GM19324 (cell line): ENCODE measurements at regions not wholly inside any gene's neighbourhood (a gene's known extent, or its start where the extent isn't known, plus 50 kb on each side); places are given as distances from the start of the nearest gene placed in this dataset.
A peak's percentile ranks its signal among the peaks of the same experiment; 100 is the strongest.

ENCODE experiments used
- ATAC-seq: cut with Tn5 transposase; IDR thresholded peaks from one replicate; pipeline ENCODE4 v1.9.1; 2021; ENCODE audit warnings: mild to moderate bottlenecking, moderate library complexity; ENCODE audit not compliant: unreplicated experiment, low FRiP score

DNA sequence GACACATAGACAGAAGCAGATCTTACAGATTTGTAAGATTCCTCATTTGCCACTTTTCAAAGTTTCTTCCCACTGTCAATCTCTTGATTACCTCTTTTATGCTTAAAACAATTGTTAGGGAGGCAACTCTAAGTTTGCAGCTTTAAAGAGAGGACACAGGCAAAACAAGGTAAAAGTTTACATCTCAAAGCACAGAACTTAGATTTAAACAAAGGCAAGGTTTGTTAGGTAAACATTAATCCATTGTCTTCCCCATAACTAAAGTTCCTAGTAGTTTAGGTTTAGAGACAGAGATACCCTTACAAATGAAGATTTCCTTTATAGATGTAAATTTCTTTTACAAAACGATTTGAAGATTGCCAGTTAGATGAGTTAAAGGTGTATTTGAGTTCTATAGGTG lies 176.9 kb downstream of the AASDH start:
- ATAC-seq = no peak

DNA sequence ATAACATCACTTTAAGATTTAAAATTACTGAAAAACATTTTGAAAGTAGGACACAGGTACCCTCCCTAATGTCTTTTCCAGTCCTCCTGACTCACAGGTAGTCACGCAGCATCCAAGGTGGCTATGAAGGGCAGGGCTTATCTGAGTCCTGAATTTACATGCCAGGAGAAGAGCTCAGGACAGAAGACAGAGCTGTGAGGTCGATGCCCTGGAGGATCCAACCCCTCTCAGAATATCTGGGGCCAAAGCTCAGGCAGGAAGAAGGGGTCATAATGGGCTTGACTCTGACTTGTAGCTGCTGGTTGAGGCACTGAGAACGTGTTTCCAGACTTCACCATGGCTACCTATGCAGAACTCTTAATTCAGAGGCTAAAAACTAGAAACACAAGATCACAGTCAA lies 177.5 kb downstream of the AASDH start:
- ATAC-seq = no peak

DNA sequence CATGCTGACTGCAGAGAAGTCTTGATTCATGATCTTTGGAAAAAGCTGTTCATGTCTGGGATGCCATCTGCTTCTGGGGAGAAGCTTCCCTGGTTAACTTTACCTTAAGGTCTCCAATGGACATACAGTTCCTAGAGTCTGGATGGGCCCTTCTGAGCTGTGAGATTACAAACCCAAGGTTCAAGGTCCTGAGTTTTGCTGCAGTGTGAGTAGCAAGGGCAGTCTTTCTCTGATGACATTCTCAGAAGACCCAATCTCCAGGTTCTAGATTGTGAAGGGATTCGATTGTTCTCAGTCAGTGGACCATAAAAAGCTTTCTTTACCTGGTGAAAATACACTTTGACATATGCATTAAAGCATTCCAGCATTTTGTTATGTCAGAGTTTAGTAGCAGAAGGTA lies 179.2 kb downstream of the AASDH start:
- ATAC-seq = no peak

DNA sequence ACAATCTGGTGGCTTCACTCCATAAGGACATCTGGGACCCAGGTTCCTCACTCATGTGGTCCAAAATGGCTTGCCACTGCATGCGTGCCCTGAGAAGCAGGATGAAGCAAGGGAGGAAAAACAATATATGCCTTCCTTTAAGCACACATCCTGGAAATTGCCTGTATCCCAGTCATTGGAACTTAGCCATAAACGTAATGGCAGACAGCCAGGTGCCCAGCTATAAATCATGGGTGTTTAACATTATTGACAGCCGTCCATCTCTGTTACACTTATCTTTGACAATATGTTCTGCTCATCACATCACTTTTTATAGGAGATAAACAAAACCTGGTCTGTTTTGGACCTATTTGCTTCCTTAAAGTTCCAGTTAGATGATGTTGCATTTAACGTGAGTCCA lies 181.0 kb downstream of the AASDH start:
- ATAC-seq = no peak

DNA sequence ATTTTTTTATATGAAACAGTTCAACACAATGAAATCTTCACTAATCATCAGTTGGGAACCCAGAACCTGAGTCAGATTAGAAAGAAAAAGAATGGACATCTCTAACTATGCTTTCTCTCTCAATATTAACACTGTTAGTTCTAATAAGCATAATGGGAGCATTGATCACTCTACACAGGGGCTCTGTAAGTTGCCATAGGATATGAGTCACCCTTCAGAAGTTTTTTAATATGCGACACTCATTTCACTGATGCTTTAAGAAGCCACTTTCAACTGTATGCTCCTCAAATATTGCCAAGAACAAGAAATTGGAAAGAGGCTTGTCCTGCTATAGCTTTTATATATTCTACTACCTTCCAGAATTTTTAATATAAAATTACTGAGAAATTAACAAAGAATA lies 187.0 kb downstream of the AASDH start:
- no peak for ATAC-seq

DNA sequence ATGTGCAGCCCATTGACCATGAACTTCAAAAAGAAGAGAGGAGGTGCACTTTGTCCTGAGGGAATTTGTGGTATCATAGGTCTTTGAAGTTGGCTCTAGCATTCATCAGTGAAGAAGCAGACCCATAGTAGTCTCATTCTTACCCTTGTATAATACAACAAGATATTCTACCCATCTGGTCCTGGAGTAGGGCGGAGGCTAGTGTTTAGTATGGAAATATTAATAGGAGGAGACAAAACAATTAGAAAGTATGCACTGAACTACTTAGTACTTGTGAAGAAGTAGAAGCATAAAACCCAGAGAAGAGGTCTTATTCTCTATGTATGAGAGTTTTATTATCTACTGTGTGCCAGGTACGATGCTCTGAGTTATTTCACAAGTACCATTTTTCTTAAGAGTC lies 189.0 kb downstream of the AASDH start:
- ATAC-seq = no peak

DNA sequence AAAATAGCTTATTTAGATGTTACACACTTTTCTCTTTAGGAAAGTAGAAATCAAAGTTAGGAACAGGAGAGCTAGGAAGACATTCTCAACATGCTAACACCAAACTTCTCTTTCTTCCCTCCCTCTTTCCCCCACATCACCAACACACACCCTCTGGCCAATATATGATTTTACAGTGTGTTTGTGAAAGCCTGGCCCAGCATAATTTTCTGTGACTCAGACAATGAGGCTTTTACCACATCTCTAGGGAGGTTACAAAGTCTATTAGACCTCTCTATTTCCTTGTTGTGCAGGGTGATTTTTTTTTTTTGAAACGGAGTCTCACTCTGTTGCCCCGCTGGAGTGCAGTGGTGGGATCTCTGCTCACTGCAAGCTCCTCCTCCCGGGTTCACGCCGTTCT lies 189.9 kb downstream of the AASDH start:
- no peak for ATAC-seq

DNA sequence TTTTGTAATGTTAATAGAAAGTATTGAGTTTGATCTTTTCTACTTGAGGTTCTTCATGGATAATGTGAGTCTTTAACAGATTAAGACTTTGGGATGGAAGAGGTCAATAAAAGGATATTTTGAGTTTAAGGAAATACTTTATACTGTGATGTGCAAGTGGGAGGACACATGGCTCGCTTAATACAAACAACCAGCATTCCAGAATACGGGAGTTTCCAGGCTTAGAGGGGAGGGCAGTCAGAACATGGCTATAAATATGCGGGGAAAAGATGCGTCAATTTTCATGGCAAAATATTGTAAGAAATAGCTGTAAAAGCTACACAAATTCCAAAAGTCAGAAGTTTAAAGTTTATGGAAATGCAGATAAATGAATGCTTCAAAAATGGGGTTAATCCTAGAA lies 192.3 kb downstream of the AASDH start:
- ATAC-seq = no peak

DNA sequence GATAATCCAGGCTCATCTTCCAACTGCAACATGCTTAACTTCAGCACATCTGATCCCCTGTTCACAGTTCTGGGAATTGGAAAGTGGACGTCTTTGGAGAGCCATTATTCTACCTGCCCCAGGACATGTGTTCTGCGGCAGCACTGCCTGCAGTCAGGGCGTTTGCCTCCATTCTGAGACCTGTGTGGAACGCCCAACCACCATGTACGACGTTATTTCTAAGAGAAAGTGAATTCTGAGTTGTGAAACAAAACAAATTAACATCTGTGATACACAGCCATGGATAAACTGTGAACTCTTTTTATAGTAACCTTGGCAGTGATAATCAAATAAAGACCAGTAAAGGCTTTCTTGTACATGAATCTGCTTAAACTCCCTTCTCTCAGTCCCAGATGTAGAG lies 195.8 kb downstream of the AASDH start:
- no peak for ATAC-seq

DNA sequence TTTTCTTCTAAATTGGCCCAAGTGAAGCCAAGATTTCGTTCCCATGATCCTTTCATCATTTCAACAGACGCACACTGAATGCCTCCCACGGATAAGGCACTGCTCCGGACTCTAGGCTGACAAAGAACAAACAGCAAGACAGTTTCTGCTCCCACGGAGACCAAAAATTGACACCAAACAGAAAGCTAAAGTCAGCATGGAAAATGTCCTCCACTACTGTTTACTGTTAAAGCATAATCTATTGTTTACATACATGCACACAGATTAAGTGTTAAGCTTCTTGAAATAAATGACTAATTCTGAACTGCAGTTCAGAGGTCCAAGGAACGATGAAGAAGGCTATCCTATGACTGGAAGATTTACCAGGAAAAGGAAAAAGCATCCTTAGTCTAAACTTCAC lies 199.6 kb downstream of the AASDH start:
- no peak for ATAC-seq

DNA sequence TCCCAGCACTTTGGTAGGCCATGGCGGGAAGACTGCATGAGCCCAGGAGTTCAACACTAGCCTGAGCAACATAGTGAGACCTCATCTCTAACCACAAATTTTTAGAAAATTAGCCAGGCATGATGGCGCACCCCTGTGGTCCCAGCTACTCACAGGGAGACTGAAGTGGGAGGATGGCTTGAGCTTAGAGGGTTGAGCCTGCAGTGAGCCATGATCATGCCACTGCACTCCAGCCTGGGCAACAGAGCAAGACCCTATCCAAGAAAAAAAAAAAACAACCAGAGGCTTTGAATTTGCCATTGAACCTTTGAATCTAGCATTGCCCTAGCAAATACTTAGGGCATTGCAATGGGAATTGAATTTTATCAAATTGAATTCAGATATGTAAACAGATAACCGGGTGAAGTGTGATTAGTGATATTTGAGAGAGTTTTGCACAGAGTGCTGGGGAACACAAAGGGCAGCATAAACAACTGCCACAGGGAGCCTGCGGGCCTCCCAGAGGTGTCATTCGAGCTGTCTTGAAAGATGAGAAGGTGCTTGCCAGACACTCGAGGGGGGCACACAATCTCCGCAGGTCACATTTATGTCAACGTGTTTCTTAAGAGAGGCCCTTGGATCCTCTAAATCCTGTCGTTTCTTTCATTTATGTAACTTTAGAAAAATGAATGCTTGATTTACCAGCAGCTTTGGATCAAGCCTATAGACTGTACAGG lies 200.3 kb downstream of the AASDH start:
- no peak for ATAC-seq

DNA sequence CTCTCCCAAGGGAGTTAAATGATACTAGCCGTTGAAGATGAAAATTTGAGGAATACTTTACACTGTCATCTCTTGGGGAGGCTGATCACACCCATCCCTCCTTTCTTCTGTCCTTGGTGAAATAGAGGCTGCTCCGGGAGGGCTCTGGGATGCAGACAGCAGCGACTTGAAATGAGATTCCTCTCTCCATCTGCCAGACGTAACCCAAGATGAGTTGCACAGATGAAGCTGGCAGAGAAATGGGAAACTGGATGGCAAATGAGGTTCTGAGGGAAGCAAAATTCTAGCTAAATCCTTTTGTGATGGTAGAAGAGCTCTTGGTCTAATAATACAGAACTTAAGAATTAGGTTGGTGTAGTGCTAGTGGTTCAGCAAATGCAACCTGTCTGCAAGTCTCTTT lies 201.4 kb downstream of the AASDH start:
- no peak for ATAC-seq

DNA sequence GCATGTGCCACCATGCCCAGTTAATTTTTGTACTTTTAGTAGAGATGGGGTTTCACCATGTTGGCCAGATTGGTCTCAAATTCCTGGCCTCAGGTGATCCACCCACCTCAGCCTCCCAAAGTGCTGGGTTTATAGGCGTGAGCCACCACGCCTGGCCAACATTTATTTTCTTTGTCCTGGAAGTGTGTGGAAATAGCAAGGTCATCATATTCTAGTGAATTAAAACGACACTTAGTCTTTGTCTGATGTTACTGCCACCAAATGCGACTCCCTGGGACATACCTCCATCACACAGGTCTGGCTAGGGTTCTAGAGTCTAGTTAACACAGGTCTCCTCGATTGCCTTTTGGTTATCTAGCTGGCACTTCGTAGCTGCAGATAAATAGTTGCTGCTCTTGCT lies 203.1 kb downstream of the AASDH start:
- no peak for ATAC-seq

DNA sequence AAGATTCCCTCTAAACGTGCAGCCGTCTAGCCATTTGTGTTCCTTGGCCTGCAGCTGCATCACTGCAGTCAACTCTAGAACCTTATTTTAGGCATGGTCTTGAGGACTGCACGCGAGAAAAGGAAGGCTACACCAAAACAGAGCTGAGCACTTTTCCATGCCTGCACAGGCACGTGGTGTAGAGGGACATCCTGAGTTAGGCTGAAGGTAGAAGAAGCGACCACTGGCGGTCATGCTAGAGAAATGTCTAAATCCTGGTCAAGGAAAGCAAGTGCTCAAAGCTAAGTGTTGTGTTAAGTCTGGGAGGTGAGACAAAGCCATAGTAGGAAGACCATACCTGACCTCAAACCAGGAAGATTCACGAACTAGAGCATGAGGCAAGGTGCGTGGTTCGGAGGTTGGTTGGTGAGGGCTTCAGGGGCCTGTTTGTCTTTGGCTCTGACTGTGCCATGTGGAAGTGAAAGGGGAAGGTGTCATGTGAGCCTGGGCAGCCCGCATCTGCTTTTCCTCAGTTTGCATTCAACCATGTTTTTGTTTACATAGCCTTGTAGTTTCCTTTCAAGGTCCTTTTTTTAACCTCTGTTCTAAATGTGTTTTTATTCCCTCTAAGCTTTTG lies 203.8 kb downstream of the AASDH start:
- peak; percentile 83 for ATAC-seq

DNA sequence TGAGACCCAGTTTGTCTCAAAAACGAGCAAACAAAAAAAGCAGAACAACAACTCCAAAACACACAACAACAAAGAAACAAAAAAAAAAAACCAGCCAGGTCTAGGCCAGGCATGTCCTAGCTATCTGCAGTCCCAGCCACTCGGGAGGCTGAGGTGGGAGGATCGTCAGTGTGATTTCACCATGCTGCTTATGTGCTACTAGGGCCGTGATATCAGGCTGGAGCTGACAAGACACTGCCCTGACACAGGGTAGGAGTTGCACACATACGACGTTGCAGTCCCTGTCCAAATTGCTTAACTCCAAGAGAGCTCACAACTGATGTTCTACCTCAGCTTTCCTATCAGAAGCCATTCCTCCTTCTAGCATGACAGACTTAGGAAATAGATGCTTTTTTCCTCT lies 204.9 kb downstream of the AASDH start:
- no peak for ATAC-seq

DNA sequence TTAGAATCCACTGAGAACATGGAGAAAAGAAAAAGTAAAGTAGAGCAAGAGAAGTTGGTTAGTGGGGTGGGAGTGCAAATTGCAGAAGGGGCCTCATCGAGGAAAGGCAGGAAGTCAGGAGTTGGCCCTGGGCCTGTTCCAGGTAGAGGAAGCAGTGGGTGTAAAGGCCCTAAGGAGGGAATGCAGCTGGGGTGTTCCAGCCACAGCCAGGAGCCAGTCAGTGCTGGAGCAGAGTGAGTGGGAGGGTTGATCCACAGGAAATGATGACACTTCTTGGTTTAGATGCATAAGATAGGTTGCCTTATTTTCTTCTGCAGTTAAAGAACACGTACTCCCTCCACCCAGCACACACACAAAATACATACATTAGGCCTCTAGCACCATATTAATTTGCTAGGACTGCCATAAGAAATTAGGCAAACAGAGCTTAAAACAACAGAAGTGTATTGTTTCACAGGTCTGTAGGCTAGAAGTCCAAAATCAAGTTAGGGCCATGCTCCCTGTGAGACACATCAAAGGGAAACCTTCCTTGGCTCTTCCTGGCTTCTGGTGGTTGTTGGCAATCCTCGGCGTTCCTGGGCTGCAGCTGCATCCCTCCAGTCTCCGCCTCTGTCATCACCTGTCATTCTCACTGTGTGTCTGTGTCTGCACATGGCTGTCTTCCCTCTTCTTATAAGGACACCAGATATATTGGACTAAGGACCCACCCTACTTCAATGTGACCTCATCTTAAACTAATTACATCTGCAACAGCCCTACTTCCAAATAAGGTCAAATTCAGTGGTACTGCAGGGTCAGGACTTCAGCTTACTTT lies 205.9 kb downstream of the AASDH start:
- no peak for ATAC-seq

DNA sequence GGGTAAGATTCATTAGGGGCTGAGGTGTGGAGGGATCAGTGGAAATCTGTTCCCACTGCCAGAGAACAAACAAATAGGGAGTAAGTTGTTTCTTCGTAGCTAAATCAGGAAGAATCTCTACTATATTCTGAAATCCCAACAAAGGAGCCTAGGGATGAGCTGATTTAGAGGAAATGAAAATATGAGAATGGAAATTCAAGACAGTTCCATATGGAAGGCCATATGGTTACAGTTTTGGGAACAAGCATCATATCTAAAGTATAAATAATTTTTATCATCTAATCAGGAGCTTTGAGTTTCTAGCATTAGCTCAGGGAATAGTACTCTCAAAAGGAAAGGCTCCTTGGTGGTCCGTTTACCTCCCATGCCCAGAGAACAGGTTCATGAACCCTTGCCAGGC lies 218.2 kb downstream of the AASDH start:
- ATAC-seq = no peak

DNA sequence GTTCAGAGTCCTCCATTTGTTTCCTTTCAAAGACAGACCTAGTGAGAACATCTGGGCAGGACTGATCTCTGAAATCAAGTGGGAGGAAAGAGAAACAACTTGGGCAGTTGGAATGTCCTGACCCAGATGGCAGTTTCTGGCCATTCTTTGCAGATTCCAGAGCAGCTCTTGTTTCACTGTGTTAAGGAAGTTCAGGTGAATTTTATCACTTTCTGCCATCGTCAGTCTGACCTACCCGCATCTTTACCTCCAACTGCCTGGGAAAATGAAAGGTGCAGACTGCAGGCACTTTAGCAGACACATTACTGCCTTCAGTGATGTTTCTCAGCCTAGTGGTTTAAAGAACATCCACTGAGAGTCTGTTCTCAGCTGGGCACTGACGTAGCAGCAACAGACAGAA lies 216.2 kb downstream of the CEP135 start:
- no peak for ATAC-seq

DNA sequence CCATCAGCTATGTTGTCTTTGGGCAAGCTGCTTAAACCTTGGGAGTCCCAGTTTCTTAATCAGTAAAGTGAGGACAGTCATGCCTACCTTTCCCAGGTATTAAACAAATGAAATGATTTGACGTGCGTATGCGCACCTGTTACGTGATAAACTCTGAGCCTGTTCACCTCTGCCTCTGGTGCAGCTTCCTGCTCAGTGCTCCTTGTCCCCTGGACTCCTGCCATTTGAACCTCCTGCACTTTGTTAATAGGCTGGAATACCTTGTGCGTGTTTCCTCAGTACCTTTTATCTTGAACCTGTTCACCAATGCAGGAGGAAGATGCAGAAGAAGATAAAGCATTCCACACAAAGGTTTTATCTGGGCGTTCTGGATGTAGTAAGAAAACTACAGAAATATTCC lies 211.9 kb downstream of the CEP135 start:
- ATAC-seq = no peak

DNA sequence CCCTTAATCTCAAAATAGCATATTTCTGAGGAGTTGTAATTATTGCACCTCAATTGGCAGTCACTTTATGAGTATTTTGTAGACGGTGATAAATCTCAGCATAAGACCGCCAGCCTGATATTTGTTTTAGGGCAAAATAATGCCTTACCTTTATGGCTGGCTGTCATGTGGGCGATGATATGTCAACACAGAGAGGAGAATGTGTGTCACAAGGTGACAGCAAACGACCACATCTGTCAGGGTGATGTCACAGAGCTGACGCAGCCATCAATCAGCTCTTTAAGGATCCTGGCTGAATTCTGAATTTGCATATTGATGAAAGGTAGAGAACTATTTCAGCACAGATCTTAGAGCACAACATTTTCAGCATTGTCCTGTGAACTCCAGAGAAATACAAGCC lies 209.7 kb downstream of the CEP135 start:
- no peak for ATAC-seq

DNA sequence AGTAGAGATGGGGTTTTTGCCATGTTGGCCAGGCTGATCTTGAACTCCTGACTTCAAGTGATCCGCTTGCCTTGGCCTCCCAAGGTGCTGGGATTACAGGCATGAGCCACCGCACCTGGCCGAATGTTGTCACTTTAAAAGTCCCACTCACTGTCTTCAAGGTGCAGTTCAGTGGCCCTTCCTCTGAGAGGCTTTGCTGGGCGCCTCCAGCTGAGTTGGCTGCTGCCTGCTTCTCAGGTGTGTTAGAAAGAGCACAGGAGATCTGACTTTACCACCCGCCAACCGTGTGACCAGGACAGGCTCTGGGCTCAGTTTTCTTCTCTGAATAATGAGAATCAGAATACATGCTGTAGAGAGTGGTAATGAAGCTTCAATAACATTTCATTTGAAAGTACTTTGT lies 207.4 kb downstream of the CEP135 start:
- no peak for ATAC-seq

DNA sequence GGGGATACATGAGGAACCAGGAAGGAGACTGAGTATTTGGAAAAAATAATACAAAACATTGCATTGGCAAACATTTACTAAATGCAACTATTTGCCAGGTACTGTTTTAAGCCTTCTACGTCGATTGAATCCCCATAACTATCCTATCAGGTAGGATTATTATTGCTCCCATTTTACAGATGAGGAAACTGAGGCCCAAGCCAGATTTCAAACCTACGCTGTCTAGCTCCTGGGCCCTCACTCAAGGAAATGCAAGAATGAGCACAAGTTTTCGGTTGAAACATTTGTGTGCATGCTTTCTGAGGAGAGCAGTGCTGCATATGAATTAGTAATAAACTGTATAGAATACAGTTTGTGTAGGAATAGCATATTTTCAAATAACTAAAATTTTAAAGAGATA lies 206.7 kb downstream of the CEP135 start:
- no peak for ATAC-seq
